ENCODE measurements at regions not wholly inside any gene's neighbourhood (a gene's known extent, or its start where the extent isn't known, plus 50 kb on each side); places are given as distances from the start of the nearest gene placed in this dataset.

DNA sequence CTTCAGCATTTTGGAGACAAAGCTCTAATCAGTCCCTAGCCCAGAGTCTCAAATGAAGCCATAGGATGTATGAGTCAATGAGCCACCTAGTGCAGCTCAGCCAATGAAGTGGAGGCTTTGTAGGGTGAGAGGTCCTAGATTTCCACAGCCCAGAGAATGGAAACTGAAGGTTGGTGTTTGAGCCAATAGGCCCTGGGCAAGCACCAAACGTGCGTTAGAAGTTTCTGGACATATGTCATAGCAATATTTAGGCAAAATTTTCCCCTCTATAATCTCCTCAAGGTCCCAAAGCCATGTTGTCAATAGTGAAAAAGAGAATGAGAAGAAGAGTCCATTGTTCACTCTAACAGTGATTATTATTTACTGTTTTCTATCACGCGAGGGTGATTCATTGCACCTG is 361.3 kb downstream of the PLPP3 start:
- TF ChIP-seq CTCF (IDR thresholded peaks at IDR 0.05) (no peak), POLR2AphosphoS5 (IDR thresholded peaks at IDR 0.05) (no peak)

Measured in suprapubic skin (tissue), 3 donors.